ENCODE measurements at regions not wholly inside any gene's neighbourhood (a gene's known extent, or its start where the extent isn't known, plus 50 kb on each side); places are given as distances from the start of the nearest gene placed in this dataset.

DNA sequence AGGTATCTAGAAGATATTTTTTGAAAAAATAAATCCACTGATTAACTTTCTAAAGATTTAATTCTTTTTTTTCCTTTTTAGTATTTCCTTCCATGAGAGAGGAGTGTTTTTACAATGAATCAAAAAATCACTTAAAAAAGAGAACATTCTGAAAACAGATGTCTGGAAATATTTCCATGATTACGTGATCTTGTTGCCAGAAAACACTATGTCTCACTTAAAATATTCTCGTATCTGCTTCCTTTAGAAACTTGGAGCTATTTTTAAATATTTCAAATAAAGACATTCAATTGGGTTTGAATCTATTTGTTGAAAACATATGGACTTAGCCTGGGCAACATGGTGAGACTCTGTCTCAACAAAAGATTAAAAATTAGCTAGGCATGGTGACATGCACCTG is 232.8 kb upstream of the RASGEF1B start:
- no peak overlapping the region for H3K27ac ChIP-seq (ENCODE audit: low read length)
- ATAC-seq (no peak), DNase-seq (ENCODE audit: low read depth, low spot score) (no peak)
- H3K9me3 ChIP-seq (ENCODE audit: control insufficient read depth, insufficient read depth, low read depth, low read length) = no peaks in the 10 kb centered on the region
- no peak for TF ChIP-seq CTCF (IDR thresholded peaks at IDR 0.05)
- TF ChIP-seq SIN3A (IDR thresholded peaks at IDR 0.05; ENCODE audit: borderline replicate concordance, insufficient read depth, low read depth, low read length) = no peak
- TF ChIP-seq REST (IDR thresholded peaks at IDR 0.05; ENCODE audit: insufficient read depth in 1 of 2, low read depth in 2 of 2, low read length in 1 of 2) = no peak
- POLR2A ChIA-PET = no interaction called here
- H3K27me3 ChIP-seq (ENCODE audit: control insufficient read depth, insufficient read depth, low read length) = no peaks in the 10 kb centered on the region; the same call in 1 of the 2 replicates
- CTCF ChIA-PET = no interaction called here
- no peaks in the 10 kb centered on the region for H3K4me1 ChIP-seq (ENCODE audit: control insufficient read depth, insufficient read depth, low read length)
- BruUV-seq (replicated peaks) = no TSS peak
- no peaks in the 10 kb centered on the region for H3K36me3 ChIP-seq (ENCODE audit: control insufficient read depth, insufficient read depth, low read length)
- in situ Hi-C loops (cut with HindIII; ENCODE audit: low pct_unique_long_range_greater_than_20kb, low sequenced_read_pairs) = no loop called here
- intact Hi-C loops (cut with micrococcal nuclease; ENCODE audit: unreplicated experiment) = no loop called here
- H3K4me3 ChIP-seq (ENCODE audit: low read depth in 2 of 2, low read length in 2 of 2) = no peak overlapping the region

GRCh38 chr4:81700189-81700588 is 228.5 kb upstream of the RASGEF1B start:
- CTCF ChIA-PET = no interaction called here
- intact Hi-C loops (cut with micrococcal nuclease; ENCODE audit: unreplicated experiment) = no loop called here

More at GRCh38 chr4:81700189-81700588, 228.5 kb upstream of the RASGEF1B start:
- POLR2A ChIA-PET = no interaction called here
- H3K27ac ChIP-seq (ENCODE audit: low read length) = no peak overlapping the region
- TF ChIP-seq CTCF (IDR thresholded peaks at IDR 0.05) (no peak), TCF7L2 (IDR thresholded peaks at IDR 0.05; ENCODE audit: low read depth, low read length) (no peak), REST (IDR thresholded peaks at IDR 0.05; ENCODE audit: insufficient read depth in 1 of 2, low read depth in 2 of 2, low read length in 1 of 2) (no peak), POLR2AphosphoS5 (IDR thresholded peaks at IDR 0.05; ENCODE audit: low read depth, low read length) (no peak), SIN3A (IDR thresholded peaks at IDR 0.05; ENCODE audit: borderline replicate concordance, insufficient read depth, low read depth, low read length) (no peak)
- H3K9me3 ChIP-seq (ENCODE audit: control insufficient read depth, insufficient read depth, low read depth, low read length) = no peaks in the 10 kb centered on the region
- H3K4me1 ChIP-seq (ENCODE audit: control insufficient read depth, insufficient read depth, low read length) = no peaks in the 10 kb centered on the region
- DNase-seq (ENCODE audit: low read depth, low spot score) = no peak
- no peak for ATAC-seq
- in situ Hi-C loops (cut with HindIII; ENCODE audit: low pct_unique_long_range_greater_than_20kb, low sequenced_read_pairs) = no loop called here
- no peaks in the 10 kb centered on the region for H3K27me3 ChIP-seq (ENCODE audit: control insufficient read depth, insufficient read depth, low read length)
- H3K4me3 ChIP-seq (ENCODE audit: low read depth in 2 of 2, low read length in 2 of 2) = no peak overlapping the region
- no TSS peak for BruUV-seq (replicated peaks)
- no peaks in the 10 kb centered on the region for H3K36me3 ChIP-seq (ENCODE audit: control insufficient read depth, insufficient read depth, low read length)

Measured in Panc1 (cell line).